NCI-H510A treated with DMSO at 0.1 percent for 48 hours (cell line): ENCODE measurements at regions not wholly inside any gene's neighbourhood (a gene's known extent, or its start where the extent isn't known, plus 50 kb on each side); places are given as distances from the start of the nearest gene placed in this dataset.
"Not testable (repeated sequence)": the region's sequence is repeated elsewhere in the genome, so short reads cannot be mapped to it uniquely, and the experiment has no call there.

Experiments
- DNase-seq: peaks from one replicate; lab custom pipeline; 2025; lab: John Stamatoyannopoulos, UW

DNA sequence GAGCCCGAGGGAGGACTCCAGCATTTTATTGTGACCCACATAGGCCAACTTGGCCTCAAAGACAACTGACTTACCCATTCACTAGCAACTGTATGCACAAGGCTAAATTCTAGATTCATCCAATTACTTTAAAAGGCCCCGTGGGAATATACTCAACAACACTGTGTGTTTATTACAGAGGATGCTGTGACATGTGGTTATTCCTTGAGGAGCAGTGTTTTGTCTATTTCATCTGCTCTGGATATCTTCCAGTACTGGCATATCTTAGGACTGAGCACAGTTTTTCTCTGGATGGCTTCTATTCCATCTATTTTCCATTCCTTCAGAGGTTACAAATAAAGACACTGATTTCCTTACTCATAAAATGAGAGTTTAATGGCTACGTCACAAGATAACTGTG is 87.2 kb upstream of the KRAS start:
- DNase-seq = no peak

DNA sequence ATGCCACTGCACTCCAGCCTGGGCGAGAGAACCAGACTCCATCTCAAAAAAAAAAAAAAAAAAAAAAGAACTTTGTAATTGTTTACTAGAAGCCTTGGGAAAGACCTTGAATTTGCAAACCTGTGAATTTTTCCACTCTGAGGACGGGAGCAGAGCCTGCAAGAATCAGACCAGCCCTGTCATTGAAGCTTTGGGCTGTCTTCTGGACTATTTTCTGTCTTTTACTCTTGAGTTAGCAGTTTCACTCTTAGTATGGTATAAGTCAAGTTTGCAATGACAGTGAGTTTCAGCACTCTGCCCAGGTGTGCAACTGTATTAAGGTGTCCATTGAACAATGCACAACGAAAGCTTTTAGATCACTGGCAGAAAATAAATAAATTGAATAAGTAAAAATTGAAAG is 81.4 kb upstream of the KRAS start:
- DNase-seq = no peak

DNA sequence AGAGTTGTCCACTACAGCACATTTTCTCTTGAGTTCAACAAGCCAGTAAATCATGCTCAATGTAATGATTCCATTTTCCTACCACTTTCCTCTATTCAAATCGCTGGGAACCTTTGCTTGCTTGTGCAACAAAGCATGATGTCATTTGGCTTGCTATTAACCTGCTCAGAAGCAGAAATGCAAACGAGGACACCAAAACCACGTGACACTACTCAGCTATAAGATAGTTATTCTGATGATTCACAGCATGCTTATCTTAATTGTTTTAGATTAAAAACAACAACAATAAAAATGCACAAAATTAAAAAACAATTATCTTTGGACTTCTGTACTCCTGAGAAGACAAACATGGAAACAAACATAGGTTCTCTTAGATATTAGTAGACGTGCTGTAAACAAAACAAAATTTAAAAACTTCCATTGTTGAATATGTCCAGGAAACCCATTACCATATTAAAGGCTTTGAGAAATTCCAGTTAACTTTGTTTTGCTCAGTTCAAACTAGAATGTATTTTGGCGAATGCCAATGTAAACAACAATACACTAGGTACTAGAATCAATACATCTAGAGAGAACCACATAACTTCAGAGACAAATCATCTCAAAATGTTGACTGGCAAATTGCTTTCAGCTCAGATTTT is 77.5 kb upstream of the KRAS start:
- peak; percentile 16 for DNase-seq

DNA sequence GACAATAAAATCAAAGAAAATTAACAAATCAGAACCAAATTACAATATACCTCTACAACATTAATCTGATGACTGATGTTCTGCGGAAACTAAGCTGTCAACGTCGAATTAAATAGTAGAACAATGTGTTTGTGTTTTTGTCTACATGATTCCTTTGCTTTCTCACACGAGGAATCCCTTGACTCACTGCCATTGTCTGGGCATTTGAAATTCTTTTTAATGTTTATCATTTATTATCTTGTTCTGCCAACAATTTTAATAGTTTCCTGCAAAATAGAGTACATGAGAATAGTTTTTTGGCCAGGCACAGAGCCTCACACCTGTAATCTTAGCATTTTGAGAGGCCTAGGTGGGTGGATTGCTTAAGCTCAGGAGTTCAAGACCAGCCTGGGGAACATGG is 76.6 kb upstream of the KRAS start:
- DNase-seq = no peak

DNA sequence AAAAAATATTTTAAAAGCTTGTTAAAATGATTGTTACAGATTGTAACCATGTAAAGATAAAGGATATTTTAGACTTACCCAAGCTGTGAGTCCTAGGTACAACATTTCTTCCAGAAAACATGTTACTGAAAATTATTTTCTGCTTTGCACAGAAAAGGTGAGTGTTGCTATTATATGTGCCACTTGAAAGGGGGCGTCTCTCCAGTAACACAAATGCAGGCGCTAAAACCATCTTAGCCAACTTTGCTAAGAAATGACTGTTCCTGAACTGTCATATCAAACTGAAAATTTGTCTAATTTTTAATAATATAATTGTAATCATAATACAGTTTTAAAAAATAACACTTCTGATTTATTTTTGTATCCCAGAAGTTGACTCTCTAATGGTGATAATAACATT is 75.6 kb upstream of the KRAS start:
- DNase-seq = no peak

DNA sequence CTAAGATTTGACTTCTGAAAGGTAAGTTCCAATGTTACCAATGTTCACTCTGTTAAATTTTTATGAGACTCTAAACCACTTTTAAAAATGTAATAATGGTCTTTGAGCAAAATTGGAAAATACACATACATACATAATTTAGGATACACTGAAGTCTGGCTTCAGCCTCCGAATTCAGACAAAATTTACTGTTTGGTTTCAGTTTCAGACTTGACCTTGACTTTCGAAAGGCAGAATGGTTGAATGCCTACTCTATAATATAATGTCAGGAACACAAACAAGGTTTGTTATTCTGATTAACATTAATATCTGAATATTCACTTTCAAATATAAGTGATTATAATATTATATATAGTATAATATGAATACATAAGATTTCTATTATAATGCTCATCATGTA is 74.1 kb upstream of the KRAS start:
- DNase-seq = no peak

DNA sequence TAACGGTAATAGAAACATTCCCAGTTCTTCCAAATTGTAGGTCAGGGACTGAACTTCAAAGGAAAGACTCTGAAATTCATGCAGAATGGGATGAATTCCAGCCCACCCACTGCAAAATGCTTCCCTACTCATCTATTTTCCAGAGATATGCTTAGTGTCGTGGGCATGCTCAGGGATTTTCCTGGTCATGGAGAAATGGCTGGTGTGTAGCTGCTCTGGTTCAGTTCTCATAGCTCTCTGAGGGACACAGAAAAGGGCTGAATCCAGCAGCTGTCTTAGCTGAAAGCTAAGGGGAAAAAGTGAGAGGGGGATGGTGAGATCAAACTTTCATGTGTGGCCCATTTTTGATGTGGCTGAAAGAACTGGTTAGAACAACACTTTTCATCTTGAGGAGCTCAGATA is 72.9 kb upstream of the KRAS start:
- no peak for DNase-seq

DNA sequence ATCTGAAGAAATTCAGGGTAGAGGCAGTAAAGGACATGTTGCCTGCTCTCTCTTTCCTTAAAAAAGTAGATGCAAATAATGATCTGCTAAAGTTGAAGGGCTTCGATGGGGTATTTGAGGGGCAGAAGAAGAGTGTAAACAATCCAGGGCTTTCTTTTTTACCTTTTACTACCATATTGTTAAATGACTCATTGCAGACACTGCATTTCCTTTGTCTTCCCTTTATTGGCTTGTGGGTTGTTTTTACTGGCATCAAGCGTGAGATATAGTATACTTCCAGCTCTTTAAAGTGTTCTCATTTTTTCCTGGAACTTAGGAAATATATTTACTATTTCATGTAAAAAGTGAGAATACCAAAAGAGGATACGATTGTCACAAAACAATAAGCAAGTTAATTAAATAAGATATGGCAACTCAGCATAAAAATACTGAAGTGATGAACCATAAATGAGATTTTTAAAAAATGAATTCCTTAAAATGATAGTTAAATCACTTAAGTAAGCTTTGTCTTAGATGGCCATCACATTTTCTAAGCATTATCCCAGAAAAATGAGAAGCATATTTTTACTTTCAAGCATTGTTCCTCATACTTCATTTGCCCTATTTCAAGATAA is 72.3 kb upstream of the KRAS start:
- DNase-seq = no peak

DNA sequence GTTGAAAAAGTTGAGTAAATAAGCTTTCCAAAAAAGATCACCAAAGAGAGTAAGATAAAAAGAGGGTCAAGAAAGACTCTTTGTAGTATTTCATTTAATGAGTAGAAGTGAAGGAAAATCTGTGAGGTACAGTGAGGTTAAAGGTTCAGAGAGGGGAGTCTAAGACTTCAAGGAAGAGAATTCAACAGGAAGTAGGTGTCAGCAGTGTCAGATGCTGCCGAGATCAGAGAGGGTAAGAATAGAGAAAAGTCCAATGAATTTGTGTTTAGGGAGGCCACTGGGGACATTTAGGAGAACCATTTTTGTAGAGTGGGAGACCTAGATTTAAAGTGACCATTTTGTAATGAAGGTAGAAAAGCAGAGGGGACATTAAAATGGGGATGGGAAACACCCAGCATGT is 71.6 kb upstream of the KRAS start:
- no peak for DNase-seq

DNA sequence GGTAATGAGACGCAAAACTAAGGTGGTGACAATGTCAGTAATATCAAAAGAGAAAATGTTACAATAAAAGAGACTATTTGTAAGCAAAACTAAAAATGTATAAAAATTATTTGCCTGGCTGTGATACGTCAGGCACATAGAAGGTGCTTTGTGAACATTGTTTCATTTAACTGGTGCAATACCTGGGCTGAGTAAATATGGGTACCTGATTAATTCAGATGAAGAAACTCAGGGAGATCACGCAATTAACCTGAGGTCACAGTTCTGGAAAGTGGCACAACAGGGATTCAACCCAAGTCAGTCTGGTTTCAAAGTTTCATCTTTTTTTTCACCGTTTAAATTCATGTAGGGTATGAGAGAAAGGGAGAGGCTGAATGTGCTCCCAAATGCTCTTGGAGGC is 71.0 kb upstream of the KRAS start:
- no peak for DNase-seq

DNA sequence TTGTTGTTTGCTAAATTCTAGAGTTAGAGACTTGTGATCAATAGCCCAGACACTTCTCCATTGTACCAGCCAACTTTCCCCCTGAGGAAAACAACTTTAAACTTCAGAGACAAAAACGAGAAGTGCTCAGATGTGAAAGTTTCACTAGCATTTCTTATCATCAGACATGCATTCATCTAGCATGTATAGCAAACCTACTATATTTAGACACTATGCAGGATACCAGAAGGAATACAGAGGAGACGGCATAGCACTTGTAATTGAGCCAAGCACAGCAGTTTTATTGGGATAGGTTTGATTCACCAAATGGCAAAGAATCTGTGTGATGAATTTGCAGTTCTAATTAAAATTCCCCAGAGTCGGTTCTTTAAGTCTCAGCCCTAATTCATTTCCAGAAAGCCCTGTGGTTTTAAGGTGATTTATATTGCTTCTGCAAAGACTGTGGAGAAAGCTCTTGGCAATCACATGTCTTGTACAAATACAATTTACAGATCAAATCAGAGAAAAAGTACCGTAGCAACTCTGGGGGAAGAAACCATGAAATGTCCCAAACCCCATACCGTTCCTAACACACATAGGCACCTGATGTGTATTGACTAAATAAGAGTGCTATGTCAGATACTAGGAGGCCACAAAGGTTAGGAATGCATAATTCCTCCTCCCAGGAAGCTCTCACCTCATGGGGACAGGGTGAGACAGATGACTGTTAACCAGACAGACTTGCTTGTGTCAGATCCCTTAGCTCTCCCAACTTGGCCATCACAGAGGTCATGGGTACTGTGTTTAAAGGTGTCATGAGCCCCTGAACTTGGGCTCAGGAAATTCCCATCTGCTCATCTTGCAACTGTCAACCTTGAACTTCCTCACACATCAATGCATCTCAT is 69.6 kb upstream of the KRAS start:
- no peak for DNase-seq

DNA sequence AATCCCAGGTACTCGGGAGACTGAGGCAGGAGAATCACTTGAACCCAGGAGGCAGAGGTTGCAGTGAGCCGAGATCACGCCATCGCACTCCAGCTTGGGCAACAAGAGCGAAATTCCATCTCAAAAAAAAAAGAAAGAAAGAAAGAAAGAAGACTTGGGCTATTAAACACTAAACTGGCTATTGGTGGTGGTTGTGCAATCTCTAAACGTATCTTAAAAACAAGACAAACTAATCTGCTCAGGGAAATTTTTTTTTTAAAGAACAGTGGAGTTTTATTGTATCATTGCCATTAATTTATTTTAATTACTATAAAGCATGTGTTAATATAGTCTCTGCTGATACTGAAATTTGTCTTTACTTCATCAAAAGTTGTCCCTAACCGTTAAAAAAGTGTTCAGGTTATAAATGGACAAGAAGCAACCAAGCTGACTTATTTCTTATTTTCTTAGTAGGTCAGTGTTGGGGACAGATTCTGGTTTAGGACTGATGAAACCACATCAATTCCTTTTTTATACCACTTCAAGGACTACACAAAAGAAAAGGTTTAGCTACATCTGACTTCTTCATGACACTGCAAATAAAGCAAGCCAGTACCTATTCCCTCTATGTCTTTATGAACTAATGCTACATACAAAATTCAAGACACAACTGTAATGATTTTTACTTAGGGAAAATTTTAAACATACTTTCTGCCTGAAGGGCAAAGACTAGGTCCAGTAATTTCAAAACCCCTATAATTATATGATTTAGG is 68.7 kb upstream of the KRAS start:
- no peak for DNase-seq

DNA sequence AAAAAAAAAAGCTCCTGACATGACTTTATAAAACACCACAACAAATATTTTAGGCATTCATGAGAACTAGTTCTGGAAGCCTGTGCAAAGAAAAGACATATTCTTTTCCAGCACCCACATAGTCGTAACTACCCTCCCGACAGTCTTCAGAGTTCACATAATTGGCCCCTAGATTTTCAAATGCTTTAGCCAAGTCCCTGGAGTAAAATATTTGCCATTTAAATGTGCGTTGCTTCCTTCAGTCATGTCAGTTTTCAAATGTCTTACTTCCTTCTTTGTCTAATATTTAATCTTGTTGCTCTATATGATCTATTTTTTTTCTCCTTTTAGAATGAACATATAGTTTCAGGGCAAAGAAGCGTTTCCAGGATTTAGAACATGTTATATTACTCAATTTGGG is 66.8 kb upstream of the KRAS start:
- no peak for DNase-seq

DNA sequence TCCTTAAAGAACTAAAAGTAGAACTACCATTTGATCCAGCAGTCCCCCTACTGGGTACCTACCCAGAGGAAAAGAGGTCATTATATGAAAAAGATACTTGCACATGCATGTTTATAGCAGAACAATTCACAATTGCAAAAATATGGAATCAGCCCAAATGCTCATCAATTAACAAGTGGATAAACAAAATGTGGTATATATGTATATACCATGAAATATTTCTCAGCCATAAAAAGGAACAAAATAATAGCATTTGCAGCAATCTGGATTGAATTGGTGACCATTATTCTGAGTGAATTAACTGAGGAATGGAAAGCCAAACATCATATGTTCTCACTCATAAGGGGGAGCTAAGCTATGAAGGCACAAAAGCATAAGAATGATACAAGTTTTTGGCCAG is 64.7 kb upstream of the KRAS start:
- no peak for DNase-seq

DNA sequence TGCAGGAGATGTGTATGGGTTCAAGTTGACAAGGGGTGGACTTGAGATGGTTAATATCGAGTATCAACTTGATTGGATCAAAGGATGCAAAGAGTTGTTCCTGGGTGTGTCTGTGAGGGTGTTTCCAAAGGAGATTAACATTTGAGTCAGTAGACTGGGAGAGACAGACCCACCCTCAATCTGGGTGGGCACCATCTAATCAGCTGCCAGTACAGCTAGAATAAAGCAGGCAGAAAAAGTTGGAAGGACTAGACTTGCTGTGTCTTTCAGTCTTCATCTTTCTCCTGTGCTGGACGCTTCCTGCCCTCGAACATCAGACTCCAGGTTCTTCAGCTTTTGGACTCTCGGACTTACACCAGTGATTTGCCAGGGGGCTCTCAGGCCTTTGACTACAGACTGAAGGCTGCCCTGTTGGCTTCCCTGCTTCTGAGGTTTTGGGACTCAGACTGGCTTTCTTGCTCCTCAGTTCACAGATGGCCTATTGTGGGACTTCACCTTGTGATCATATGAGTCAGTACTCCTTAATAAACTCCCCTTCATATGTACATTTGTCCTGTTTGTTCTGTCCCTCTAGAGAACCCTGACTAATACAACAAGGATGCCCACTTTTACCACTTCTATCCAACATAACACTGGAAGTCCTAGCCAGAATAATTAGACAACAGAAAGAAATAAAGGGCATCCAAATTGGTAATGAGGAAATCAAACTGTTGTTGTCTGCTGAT is 62.7 kb upstream of the KRAS start:
- DNase-seq = not testable (repeated sequence)

DNA sequence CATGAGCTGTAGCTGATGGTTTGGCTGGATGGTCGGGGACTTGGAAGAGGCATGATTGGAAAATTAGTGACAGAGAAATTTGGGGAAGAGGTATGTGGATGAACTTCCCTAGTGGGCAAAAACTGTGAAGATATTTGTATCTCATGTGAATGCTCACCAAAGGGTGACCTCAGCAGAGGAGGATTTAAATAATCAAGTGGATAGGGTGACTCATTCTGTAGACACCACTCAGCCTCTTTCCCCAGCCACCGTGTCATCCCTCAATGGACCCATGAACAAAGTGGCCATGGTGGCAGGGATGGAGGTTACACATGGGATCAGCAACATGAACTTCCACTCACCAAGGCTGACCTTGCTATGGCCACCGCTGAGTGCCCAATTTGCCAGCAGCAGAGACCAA is 60.8 kb upstream of the KRAS start:
- DNase-seq = no peak

DNA sequence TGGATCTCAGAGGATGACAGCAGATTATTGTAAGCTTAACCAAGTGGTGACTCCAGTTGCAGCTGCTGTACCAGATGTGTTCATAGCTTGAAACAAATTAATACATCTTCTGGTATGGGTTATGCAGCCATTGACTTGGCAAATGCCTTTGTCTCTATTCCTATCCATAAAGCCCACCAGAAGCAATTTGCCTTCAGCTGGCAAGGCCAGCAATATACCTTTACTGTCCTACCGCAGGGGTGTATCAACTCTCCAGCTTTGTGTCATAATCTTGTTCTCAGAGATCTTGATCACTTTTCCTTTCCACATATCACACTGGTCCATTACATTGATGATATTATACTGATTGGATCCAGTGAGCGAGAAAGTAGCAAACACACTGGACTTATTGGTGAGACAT is 59.3 kb upstream of the KRAS start:
- not testable (repeated sequence) for DNase-seq

DNA sequence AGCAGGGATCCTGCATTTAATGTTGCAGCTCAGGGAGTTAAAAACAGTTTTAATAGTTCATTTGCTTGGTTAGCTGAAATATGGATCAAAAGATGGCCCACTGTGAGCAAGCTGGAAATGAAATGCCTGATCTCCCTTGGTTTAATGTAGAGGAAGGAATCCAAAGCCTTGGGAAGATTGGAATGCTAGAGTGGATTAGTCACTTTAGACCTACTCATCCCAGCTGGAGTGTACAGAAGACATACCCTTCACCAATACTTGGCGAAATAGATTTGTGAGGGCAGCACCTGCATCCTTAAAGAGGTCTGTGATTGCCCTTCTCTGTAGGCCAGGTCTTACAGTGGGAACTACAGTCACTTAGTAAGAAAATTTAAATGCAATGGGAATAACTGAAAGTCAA is 58.0 kb upstream of the KRAS start:
- no peak for DNase-seq

DNA sequence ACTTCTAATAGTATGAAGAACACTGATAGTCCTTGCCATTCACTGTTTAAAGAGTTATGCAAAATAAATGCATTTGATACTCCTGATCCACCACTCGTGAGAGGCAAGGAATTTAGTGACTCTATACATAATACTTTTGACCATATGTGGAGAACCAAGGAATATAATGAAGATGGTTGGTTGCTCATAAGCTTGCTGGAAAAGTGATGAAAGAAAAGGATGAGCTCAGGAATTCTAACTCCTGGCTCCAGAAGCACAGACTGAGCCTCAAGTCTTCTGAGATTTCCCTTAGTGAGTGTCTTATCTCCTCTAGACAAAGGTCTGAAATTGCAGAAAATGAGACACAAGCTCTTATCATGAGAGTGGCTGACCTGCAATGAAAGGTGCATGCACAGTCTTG is 57.1 kb upstream of the KRAS start:
- no peak for DNase-seq

DNA sequence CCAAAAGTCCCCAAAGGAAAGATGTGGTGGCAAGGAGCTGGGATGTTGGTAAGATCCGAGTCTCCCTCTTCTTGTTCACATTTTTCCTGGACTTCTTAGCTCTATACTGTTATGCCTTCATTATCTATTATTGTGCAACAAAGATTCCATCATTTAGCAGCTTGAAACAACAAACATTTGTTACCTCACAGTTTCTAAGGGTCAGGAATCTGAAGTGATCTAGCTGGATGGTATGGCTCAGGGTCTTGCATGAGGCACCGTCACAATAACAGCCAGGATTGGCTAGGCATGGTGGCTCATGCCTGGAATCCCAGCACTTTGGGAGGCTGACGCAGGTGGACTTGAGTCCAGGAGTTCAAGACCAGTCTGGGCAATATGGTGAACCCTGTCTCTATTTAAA is 51.1 kb upstream of the KRAS start:
- DNase-seq = no peak
